Astrocyte of the cerebellum (primary cell): ENCODE measurements at regions not wholly inside any gene's neighbourhood (a gene's known extent, or its start where the extent isn't known, plus 50 kb on each side); places are given as distances from the start of the nearest gene placed in this dataset.
"Not testable (repeated sequence)": the region's sequence is repeated elsewhere in the genome, so short reads cannot be mapped to it uniquely, and the experiment has no call there.

Source experiments
- DNase-seq: peaks from one replicate; pipeline ENCODE4 v3.0.0-alpha.2; 2011; ENCODE audit warnings: low read depth
- H3K4me3 ChIP-seq: 2 replicates; pipeline ENCODE4 v1.5.1; 2011; ENCODE audit warnings: mild to moderate bottlenecking, low read depth, low read length, moderate library complexity
- in situ Hi-C: cut with HindIII; loops from 2 replicates; pipeline ENCODE4 v1.10.0; 2017; ENCODE audit warnings: low sequenced_read_pairs

DNA sequence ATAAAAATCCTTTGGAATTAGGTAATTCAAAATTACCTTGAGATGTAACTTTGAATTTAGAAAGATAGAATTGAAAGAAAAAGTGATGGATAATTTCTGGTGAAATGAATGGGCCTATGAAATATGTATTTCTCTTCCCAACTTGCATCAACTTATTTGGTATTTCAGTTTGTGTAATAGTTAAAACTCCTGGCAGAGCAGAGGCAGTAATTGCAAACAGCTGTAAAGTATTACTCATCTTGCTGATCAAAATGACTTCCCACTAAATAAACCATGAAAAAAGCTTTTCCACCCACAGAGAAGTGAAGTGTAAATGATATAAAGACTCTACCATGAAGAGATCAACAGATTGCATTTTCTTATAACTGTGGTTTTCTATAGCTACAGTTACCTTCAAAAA is 201.0 kb downstream of the POTED start:
- in situ Hi-C loops, H3K4me3 ChIP-seq, DNase-seq: not testable (repeated sequence)

DNA sequence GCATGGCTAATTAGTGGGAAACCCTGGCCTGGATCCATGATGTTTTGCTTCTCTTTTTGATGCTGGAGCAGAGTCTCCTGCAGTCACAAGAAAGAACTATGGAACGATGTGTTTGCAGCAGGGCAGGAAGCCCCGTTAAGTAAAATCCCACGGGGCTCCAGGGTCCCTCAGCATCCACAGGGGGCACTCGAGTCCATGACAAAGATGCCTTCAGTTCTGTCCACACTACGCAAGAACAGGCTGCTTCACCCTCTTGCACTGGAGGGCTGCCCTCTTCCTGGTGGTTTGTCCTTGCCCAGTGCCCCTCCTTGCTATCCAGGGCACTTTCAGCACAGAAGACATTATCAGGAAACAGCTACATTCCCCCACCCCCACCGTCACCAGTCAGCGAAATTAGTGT is 196.9 kb downstream of the POTED start:
- in situ Hi-C loops, H3K4me3 ChIP-seq, DNase-seq: not testable (repeated sequence)

DNA sequence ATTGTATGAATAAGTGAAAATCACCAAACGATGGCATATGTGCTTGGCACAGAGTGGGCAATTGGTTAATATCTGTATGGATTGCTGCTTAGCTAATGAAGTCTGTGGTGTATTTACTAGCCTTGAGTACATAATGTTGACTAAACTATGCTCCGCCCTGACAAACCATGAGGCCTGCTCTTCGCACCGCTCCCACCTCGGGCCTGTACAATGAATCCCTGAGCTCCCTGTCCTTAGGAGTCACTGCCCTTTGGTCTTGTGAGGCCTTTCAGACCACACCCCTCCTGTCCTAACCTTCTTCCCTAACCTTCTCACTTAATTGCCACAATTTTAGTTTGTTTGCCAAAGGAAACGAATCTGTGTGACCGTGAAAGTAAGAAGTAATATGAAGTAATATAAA is 193.2 kb downstream of the POTED start:
- in situ Hi-C loops, H3K4me3 ChIP-seq, DNase-seq: not testable (repeated sequence)
